KMS-11 (cell line): ENCODE measurements at regions not wholly inside any gene's neighbourhood (a gene's known extent, or its start where the extent isn't known, plus 50 kb on each side); places are given as distances from the start of the nearest gene placed in this dataset.

ENCODE experiments used
- H2AFZ ChIP-seq: fragments of 200-600 bp; sonication (generic); 2 replicates; pipeline ENCODE4 v1.6.1; 2016; ENCODE audit warnings: antibody characterized with exemption, mixed run types, low read depth
- H3K27ac ChIP-seq: fragments of 200-600 bp; sonication (generic); 2 replicates; pipeline ENCODE4 v1.6.1; 2016; ENCODE audit warnings: mild to moderate bottlenecking, mixed run types
- H3K27me3 ChIP-seq: fragments of 200-600 bp; sonication (generic); 2 replicates; pipeline ENCODE4 v1.6.1; 2017; ENCODE audit warnings: mild to moderate bottlenecking, low read depth, mixed run types, moderate library complexity; ENCODE audit not compliant: insufficient read depth
- H3K36me3 ChIP-seq: fragments of 200-600 bp; sonication (generic); 2 replicates; pipeline ENCODE4 v1.6.1; 2017; ENCODE audit warnings: mild to moderate bottlenecking, mixed run types; ENCODE audit not compliant: insufficient read depth
- H3K4me1 ChIP-seq: fragments of 200-600 bp; sonication (generic); 2 replicates; pipeline ENCODE4 v1.6.1; 2016; ENCODE audit warnings: mild to moderate bottlenecking, low read depth, mixed run types; ENCODE audit not compliant: poor library complexity, severe bottlenecking
- H3K4me2 ChIP-seq: fragments of 200-600 bp; sonication (generic); 2 replicates; pipeline ENCODE4 v1.7.0; 2016; ENCODE audit warnings: mild to moderate bottlenecking, mixed run types
- H3K4me3 ChIP-seq: fragments of 200-600 bp; sonication (generic); IDR thresholded peaks from 2 replicates; pipeline ENCODE4 v1.6.1; 2017; ENCODE audit warnings: low read depth, low read length, mixed read lengths; ENCODE audit not compliant: insufficient read depth
- H3K79me2 ChIP-seq: fragments of 200-600 bp; sonication (generic); 2 replicates; pipeline ENCODE4 v1.6.1; 2016; ENCODE audit warnings: low read depth, mixed run types; ENCODE audit not compliant: insufficient read depth
- H3K9ac ChIP-seq: fragments of 200-600 bp; sonication (generic); 2 replicates; pipeline ENCODE4 v1.6.1; 2016; ENCODE audit warnings: mild to moderate bottlenecking, mixed run types
- H4K20me1 ChIP-seq: fragments of 200-600 bp; sonication (generic); 2 replicates; pipeline ENCODE4 v1.6.1; 2016; ENCODE audit warnings: mild to moderate bottlenecking, mixed run types; ENCODE audit not compliant: insufficient read depth
- CTCF ChIP-seq: fragments of 200-600 bp; sonication (generic); conservative IDR thresholded peaks from 2 replicates; pipeline ENCODE4 v1.6.1; 2017; ENCODE audit warnings: low read depth, mild to moderate bottlenecking, antibody characterized with exemption, low read length, moderate library complexity, mixed read lengths

GRCh38 chr20:55461519-55461918, 543.8 kb downstream of the CBLN4 start:
- Histone ChIP-seq H3K4me2 (no peak overlapping the region), H3K27me3 (no peaks in the 10 kb centered on the region), H3K36me3 (no peaks in the 10 kb centered on the region), H3K4me1 (no peaks in the 10 kb centered on the region), H3K27ac (no peak overlapping the region), H4K20me1 (no peaks in the 10 kb centered on the region), H3K9ac (no peak overlapping the region), H3K79me2 (no peaks in the 10 kb centered on the region), H2AFZ (no peak overlapping the region), H3K4me3 (no peak overlapping the region)
- no peak for TF ChIP-seq CTCF

GRCh38 chr20:55456316-55456940, 548.9 kb downstream of the CBLN4 start:
- H2AFZ ChIP-seq, result no peak overlapping the region
- H3K27me3 ChIP-seq, result no peaks in the 10 kb centered on the region
- no peak overlapping the region for H3K4me2 ChIP-seq
- H3K4me1 ChIP-seq, result no peaks in the 10 kb centered on the region
- no peak overlapping the region for H3K27ac ChIP-seq
- no peaks in the 10 kb centered on the region for H3K79me2 ChIP-seq
- TF ChIP-seq CTCF, result no peak
- H3K4me3 ChIP-seq, result no peak overlapping the region
- no peak overlapping the region for H3K9ac ChIP-seq
- H3K36me3 ChIP-seq, result no peaks in the 10 kb centered on the region
- no peaks in the 10 kb centered on the region for H4K20me1 ChIP-seq

GRCh38 chr20:55449091-55449490, 556.2 kb downstream of the CBLN4 start:
- Histone ChIP-seq H3K4me3 (no peak overlapping the region), H3K4me2 (no peak overlapping the region), H3K9ac (no peak overlapping the region), H3K27ac (no peak overlapping the region), H3K27me3 (no peaks in the 10 kb centered on the region), H4K20me1 (no peaks in the 10 kb centered on the region), H3K4me1 (no peaks in the 10 kb centered on the region), H3K79me2 (no peaks in the 10 kb centered on the region), H3K36me3 (no peaks in the 10 kb centered on the region), H2AFZ (no peak overlapping the region)
- no peak for TF ChIP-seq CTCF

GRCh38 chr20:55446301-55446700, 559.0 kb downstream of the CBLN4 start:
- Histone ChIP-seq H3K4me1 (no peaks in the 10 kb centered on the region), H4K20me1 (no peaks in the 10 kb centered on the region), H3K79me2 (no peaks in the 10 kb centered on the region), H3K4me3 (no peak overlapping the region), H2AFZ (no peak overlapping the region), H3K27me3 (no peaks in the 10 kb centered on the region), H3K27ac (no peak overlapping the region), H3K4me2 (no peak overlapping the region), H3K9ac (no peak overlapping the region), H3K36me3 (no peaks in the 10 kb centered on the region)
- TF ChIP-seq CTCF, result no peak
